HepG2 (cell line): ENCODE measurements at regions not wholly inside any gene's neighbourhood (a gene's known extent, or its start where the extent isn't known, plus 50 kb on each side); places are given as distances from the start of the nearest gene placed in this dataset.

Experiments
- BATF2 ChIP-seq: sonication (generic); formaldehyde crosslinking; IDR thresholded peaks from 2 replicates; pipeline ENCODE4 v1.8.0; 2022; ENCODE audit warnings: mild to moderate bottlenecking, missing genetic modification reagents, moderate library complexity
- CHD4 ChIP-seq: fragments of 200-600 bp; sonication (generic); IDR thresholded peaks from 2 replicates; pipeline ENCODE4 v1.7.0; 2017; ENCODE audit warnings: mild to moderate bottlenecking, low read length, borderline replicate concordance
- CTCF ChIP-seq: sonication (generic); formaldehyde crosslinking; IDR thresholded peaks from 2 replicates; pipeline ENCODE4 v1.5.0; 2020; ENCODE audit warnings: mild to moderate bottlenecking, missing genetic modification reagents, moderate library complexity
- DPF2 ChIP-seq: sonication (generic); formaldehyde crosslinking; IDR thresholded peaks from 2 replicates; pipeline ENCODE4 v1.4.0; 2020; ENCODE audit warnings: mild to moderate bottlenecking, low read depth, missing genetic modification reagents, borderline replicate concordance
- RAD21 ChIP-seq: fragments of 450-650 bp; formaldehyde crosslinking; IDR thresholded peaks from 2 replicates; pipeline ENCODE4 v1.5.0; 2020; ENCODE audit warnings: mild to moderate bottlenecking
- SRSF9 ChIP-seq: fragments of 200-400 bp; formaldehyde crosslinking; IDR thresholded peaks from 2 replicates; pipeline ENCODE4 v1.6.1; 2018; ENCODE audit warnings: borderline replicate concordance, mild to moderate bottlenecking, low read depth, low read length; ENCODE audit not compliant: insufficient read depth, poor library complexity, severe bottlenecking
- SSRP1 ChIP-seq: IDR thresholded peaks from 2 replicates; pipeline ENCODE4 v1.6.1; 2016; ENCODE audit warnings: control low read depth
- TEF ChIP-seq: sonication (generic); formaldehyde crosslinking; IDR thresholded peaks from 2 replicates; pipeline ENCODE4 v1.5.0; 2020; ENCODE audit warnings: missing genetic modification reagents
- ZBTB21 ChIP-seq: sonication (generic); formaldehyde crosslinking; IDR thresholded peaks from 2 replicates; pipeline ENCODE4 v1.4.0; 2020; ENCODE audit warnings: missing genetic modification reagents
- ZNF629 ChIP-seq: sonication (generic); formaldehyde crosslinking; conservative IDR thresholded peaks from 2 replicates; pipeline ENCODE4 v1.5.0; 2020; ENCODE audit warnings: missing genetic modification reagents

DNA sequence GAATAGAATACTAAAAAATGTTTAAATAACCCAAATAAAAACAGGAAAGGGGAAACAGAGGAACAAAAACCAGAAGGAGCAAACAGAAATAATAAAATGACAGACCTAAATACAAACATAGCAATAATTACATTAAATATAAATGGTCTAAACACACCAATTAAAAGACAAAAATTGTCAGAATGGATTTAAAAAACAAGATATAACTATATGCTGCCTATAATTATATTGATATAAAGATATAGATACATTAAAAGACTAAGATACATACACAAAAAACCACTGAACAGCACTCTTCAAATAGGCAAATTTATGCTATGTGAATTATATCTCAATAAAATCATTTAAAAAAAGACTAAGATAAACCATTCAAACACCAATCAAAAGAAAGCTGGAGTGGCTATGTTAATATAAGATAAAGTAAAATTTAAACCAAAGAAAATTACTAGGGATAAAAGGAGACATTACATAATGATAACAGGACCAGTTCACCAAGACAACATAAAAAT, 168.9 kb downstream of the SMAD6 start:
- TF ChIP-seq CHD4 = no peak
- no peak for TF ChIP-seq ZNF629 (CRISPR knock-in tag)
- TF ChIP-seq DPF2 (CRISPR knock-in tag) = no peak
- TF ChIP-seq SSRP1 (CRISPR knock-in tag) = no peak
- TF ChIP-seq TEF (CRISPR knock-in tag) = no peak
- no peak for TF ChIP-seq CTCF (CRISPR knock-in tag)
- no peak for TF ChIP-seq BATF2 (CRISPR knock-in tag)
- no peak for TF ChIP-seq SRSF9
- TF ChIP-seq RAD21 = no peak
- no peak for TF ChIP-seq ZBTB21 (CRISPR knock-in tag)
